GM12874 (cell line): ENCODE measurements at regions not wholly inside any gene's neighbourhood (a gene's known extent, or its start where the extent isn't known, plus 50 kb on each side); places are given as distances from the start of the nearest gene placed in this dataset.

Source experiments
- TF ChIP-seq, protein P1 (sequence below): IDR thresholded peaks from 2 replicates; pipeline ENCODE4 v1.5.1; 2011; ENCODE audit warnings: low read depth, mild to moderate bottlenecking, control low read depth, low read length, moderate library complexity; ENCODE audit not compliant: insufficient read depth

DNA sequence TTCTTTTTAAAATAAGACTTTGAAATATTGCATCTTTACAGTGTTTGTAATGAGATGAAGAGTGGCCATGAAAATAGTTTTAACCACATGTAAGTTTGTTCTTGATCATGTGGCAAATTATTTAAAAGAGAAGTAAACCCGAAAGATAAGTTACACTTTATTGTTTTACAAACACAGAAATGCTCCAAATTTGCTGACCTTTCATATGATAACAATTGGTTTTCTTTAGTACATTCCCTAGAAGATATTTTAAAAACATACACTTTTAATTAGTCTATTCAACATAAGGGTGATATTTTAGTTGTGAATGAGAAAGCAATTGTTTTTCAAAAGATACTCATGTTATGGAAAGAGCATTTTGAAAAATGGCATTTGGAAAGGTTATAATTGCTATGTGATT, 287.7 kb downstream of the PSAT1 start:
- TF ChIP-seq, protein P1, sequence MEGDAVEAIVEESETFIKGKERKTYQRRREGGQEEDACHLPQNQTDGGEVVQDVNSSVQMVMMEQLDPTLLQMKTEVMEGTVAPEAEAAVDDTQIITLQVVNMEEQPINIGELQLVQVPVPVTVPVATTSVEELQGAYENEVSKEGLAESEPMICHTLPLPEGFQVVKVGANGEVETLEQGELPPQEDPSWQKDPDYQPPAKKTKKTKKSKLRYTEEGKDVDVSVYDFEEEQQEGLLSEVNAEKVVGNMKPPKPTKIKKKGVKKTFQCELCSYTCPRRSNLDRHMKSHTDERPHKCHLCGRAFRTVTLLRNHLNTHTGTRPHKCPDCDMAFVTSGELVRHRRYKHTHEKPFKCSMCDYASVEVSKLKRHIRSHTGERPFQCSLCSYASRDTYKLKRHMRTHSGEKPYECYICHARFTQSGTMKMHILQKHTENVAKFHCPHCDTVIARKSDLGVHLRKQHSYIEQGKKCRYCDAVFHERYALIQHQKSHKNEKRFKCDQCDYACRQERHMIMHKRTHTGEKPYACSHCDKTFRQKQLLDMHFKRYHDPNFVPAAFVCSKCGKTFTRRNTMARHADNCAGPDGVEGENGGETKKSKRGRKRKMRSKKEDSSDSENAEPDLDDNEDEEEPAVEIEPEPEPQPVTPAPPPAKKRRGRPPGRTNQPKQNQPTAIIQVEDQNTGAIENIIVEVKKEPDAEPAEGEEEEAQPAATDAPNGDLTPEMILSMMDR = no peak

DNA sequence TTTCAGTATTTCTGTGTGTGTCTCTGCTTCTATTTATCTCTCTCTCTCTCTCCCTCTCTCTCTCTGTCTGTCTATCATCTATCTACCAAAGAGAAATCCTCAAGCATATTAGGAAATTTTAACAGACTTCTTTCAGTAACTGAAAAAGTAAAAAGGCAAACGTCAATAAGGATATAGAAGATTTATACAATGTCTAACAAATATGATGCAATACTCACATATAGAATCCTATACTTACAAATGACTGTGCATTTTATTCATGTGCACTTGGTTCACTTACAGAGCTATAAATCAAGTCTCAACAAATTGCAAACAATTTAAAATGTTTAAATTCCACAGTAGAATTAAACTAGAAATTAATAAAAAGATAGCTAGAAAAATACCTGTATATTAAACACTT, 289.0 kb downstream of the PSAT1 start:
- TF ChIP-seq, protein P1 = no peak

DNA sequence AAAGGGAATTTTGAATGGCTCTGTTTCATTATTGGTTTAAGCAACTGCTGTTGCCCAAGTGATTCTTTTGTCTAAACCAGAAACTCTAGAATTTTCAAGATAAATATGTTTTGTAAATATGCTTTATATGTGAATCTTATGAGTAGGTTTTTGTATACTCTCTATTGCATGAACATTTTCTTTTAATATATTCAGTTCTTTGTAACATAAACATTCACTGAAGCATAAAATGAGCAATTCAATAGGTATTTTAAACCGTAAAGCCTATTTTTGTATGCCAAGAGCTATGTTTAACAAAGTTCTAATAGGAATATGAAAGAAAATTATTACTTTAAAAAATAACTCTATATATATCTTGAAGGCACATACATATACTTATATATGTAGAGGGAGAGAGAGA, 293.1 kb downstream of the PSAT1 start:
- TF ChIP-seq, protein P1 = no peak

GRCh38 chr9:78592811-78593210, 295.9 kb downstream of the PSAT1 start:
- TF ChIP-seq, protein P1 = no peak

GRCh38 chr9:78595200-78595945, 298.4 kb downstream of the PSAT1 start:
- TF ChIP-seq, protein P1 = no peak

DNA sequence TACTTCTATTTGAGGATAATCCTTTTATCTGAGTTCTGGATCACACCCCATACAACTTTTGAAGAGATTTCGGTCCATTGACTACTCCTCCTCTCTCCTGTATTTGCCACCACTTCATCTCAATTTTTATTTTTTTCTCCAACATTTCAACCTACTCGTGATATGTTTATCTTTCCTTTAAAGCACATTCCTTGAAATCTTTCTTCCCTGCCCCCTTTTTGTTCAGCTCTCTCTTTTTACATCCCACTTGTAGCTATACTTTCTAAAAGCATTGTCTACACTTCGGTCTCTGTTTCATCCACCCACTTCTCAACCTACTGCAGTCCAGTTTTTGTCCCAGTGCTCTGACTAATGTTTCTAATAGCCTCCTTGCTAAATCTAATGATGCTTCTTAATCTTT, 299.4 kb downstream of the PSAT1 start:
- TF ChIP-seq, protein P1 = no peak

GRCh38 chr9:78598120-78598519, 301.2 kb downstream of the PSAT1 start:
- TF ChIP-seq, protein P1 = no peak

- TF ChIP-seq, protein P1 = no peak
These were observed 303.0 kb downstream of the PSAT1 start for GRCh38 chr9:78599926-78600325.
